Sigmoid colon (tissue), 4 donors: ENCODE measurements at regions not wholly inside any gene's neighbourhood (a gene's known extent, or its start where the extent isn't known, plus 50 kb on each side); places are given as distances from the start of the nearest gene placed in this dataset.
"Not testable (repeated sequence)": the region's sequence is repeated elsewhere in the genome, so short reads cannot be mapped to it uniquely, and the experiment has no call there.

Experiments
- CTCF ChIP-seq, 4 experiments: fragments of 450-650 bp in 3 of 4; fragments of 200-600 bp in 1 of 4; IDR thresholded peaks; one replicate each; pipeline ENCODE4 v1.5.1; 2016 to 2019; ENCODE audit warnings: antibody characterized with exemption in 4 of 4, mild to moderate bottlenecking in 3 of 4, moderate library complexity in 2 of 4
- POLR2A ChIP-seq, 2 donors: fragments of 450-650 bp; IDR thresholded peaks; one replicate each; pipeline ENCODE4 v1.6.1; 2016; ENCODE audit warnings: antibody characterized with exemption in 2 of 2, mild to moderate bottlenecking in 2 of 2, moderate library complexity in 2 of 2
- POLR2AphosphoS5 ChIP-seq, 4 donors: sonication (generic); formaldehyde crosslinking; IDR thresholded peaks; one replicate each; pipeline ENCODE4 v1.6.1; 2017; ENCODE audit warnings: antibody characterized with exemption in 4 of 4

DNA sequence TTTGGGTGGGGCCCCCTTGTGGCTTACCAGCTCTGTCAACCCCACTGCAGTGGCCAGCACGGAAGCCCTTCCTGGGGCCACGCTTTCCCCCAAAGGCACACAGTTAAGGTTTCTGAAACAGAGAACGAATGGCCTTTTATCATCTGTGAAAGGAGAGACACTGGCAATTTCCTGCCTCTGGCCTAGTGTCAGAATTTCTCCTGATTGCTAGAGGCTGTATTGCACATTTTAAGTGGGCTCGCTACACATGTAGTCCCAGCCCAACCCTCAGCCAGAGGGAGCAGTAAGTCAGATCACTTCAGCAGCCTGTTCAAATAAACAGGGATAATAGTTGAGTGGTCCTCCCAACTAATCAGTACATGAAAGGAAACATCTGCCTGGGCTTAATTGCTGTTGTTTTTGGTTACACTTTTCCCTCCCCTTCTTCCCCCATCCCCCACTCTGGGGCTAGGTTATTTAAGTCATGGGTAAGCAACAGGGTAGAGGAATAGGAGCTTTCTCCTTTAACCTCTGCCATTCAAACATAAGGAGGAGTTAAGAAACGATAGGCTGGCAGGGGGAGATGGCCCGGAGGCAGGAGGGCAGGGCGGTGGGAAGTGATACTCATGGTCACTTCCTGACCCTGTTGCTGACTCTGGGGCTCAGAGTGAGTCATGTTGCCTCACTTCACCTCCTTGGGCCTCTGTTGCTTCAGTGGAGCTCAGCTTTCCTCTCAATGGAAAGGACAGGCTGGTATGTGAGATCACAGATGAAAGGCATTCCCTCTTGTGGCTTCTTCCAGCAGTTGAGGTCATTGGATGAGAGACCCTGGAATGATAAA lies 89.3 kb upstream of the IKBKE start:
- TF ChIP-seq CTCF, POLR2A, POLR2AphosphoS5 (IDR thresholded peaks at IDR 0.05): not testable (repeated sequence)
